ENCODE measurements at regions not wholly inside any gene's neighbourhood (a gene's known extent, or its start where the extent isn't known, plus 50 kb on each side); places are given as distances from the start of the nearest gene placed in this dataset.
A peak's percentile ranks its signal among the peaks of the same experiment; 100 is the strongest.

GRCh38 chr5:158384535-158385481 is 525.9 kb upstream of the CLINT1 start:
- no peaks in the 10 kb centered on the region for H3K9me3 ChIP-seq (replicated peaks; ENCODE audit: control insufficient read depth, low read depth, low read length)
- peak; percentile 40 for DNase-seq
- peaks cover 10% of the 10 kb centered on the region for H3K4me1 ChIP-seq (ENCODE audit: control insufficient read depth, insufficient read depth, low read length)
- no peak overlapping the region for H3K4me3 ChIP-seq (ENCODE audit: low read length)
- no peak overlapping the region for H3K27ac ChIP-seq (ENCODE audit: low read length)
- WGBS (ENCODE audit: insufficient coverage) = no CpG with 5 or more reads among the region's 1 CpG
- no peaks in the 10 kb centered on the region for H3K27me3 ChIP-seq (ENCODE audit: control insufficient read depth, insufficient read depth, low read length)
- H3K36me3 ChIP-seq (ENCODE audit: control insufficient read depth, insufficient read depth, low read length) = no peaks in the 10 kb centered on the region

- H3K27ac ChIP-seq (ENCODE audit: low read length) = no peak overlapping the region
- no peaks in the 10 kb centered on the region for H3K9me3 ChIP-seq (replicated peaks; ENCODE audit: control insufficient read depth, low read depth, low read length)
- no peaks in the 10 kb centered on the region for H3K36me3 ChIP-seq (ENCODE audit: control insufficient read depth, insufficient read depth, low read length)
- no peak overlapping the region for H3K4me3 ChIP-seq (ENCODE audit: low read length)
- H3K27me3 ChIP-seq (ENCODE audit: control insufficient read depth, insufficient read depth, low read length) = no peaks in the 10 kb centered on the region
- no CpG with 5 or more reads among the region's 1 CpG for WGBS (ENCODE audit: insufficient coverage)
- peaks cover 10% of the 10 kb centered on the region for H3K4me1 ChIP-seq (ENCODE audit: control insufficient read depth, insufficient read depth, low read length)
- peak; percentile 21 for DNase-seq
Measured at GRCh38 chr5:158383486-158383885, 524.5 kb upstream of the CLINT1 start.

GRCh38 chr5:158382473-158382872 is 523.5 kb upstream of the CLINT1 start:
- Histone ChIP-seq H3K27ac (ENCODE audit: low read length) (peak overlapping the region; percentile 31), H3K4me1 (ENCODE audit: control insufficient read depth, insufficient read depth, low read length) (peaks cover 10% of the 10 kb centered on the region), H3K36me3 (ENCODE audit: control insufficient read depth, insufficient read depth, low read length) (no peaks in the 10 kb centered on the region), H3K9me3 (replicated peaks; ENCODE audit: control insufficient read depth, low read depth, low read length) (peaks cover 2% of the 10 kb centered on the region), H3K27me3 (ENCODE audit: control insufficient read depth, insufficient read depth, low read length) (no peaks in the 10 kb centered on the region), H3K4me3 (ENCODE audit: low read length) (no peak overlapping the region)
- WGBS (ENCODE audit: insufficient coverage) = 0% methylated on average over 1 of the region's 2 CpGs
- peak; percentile 90 for DNase-seq

- DNase-seq = no peak
- H3K4me1 ChIP-seq (ENCODE audit: control insufficient read depth, insufficient read depth, low read length) = peaks cover 10% of the 10 kb centered on the region
- H3K9me3 ChIP-seq (replicated peaks; ENCODE audit: control insufficient read depth, low read depth, low read length) = peaks cover 2% of the 10 kb centered on the region
Measured at GRCh38 chr5:158381614-158382160, 522.7 kb upstream of the CLINT1 start.

GRCh38 chr5:158380661-158381060 is 521.7 kb upstream of the CLINT1 start:
- H3K4me1 ChIP-seq (ENCODE audit: control insufficient read depth, insufficient read depth, low read length) = peaks cover 10% of the 10 kb centered on the region
- H3K36me3 ChIP-seq (ENCODE audit: control insufficient read depth, insufficient read depth, low read length) = no peaks in the 10 kb centered on the region
- 82% methylated on average over 3 of the region's 5 CpGs for WGBS (ENCODE audit: insufficient coverage)
- no peaks in the 10 kb centered on the region for H3K27me3 ChIP-seq (ENCODE audit: control insufficient read depth, insufficient read depth, low read length)
- H3K27ac ChIP-seq (ENCODE audit: low read length) = no peak overlapping the region
- H3K4me3 ChIP-seq (ENCODE audit: low read length) = no peak overlapping the region
- peaks cover 2% of the 10 kb centered on the region for H3K9me3 ChIP-seq (replicated peaks; ENCODE audit: control insufficient read depth, low read depth, low read length)
- no peak for DNase-seq

More at GRCh38 chr5:158381614-158382160, 522.7 kb upstream of the CLINT1 start:
- Histone ChIP-seq H3K4me3 (ENCODE audit: low read length) (no peak overlapping the region), H3K27ac (ENCODE audit: low read length) (no peak overlapping the region), H3K27me3 (ENCODE audit: control insufficient read depth, insufficient read depth, low read length) (no peaks in the 10 kb centered on the region), H3K36me3 (ENCODE audit: control insufficient read depth, insufficient read depth, low read length) (no peaks in the 10 kb centered on the region)
- WGBS (ENCODE audit: insufficient coverage) = 94% methylated on average over 2 of the region's 4 CpGs

- no peak for DNase-seq
- Histone ChIP-seq H3K27me3 (ENCODE audit: control insufficient read depth, insufficient read depth, low read length) (no peaks in the 10 kb centered on the region), H3K27ac (ENCODE audit: low read length) (no peak overlapping the region), H3K4me3 (ENCODE audit: low read length) (no peak overlapping the region), H3K36me3 (ENCODE audit: control insufficient read depth, insufficient read depth, low read length) (no peaks in the 10 kb centered on the region), H3K9me3 (replicated peaks; ENCODE audit: control insufficient read depth, low read depth, low read length) (peaks cover 2% of the 10 kb centered on the region), H3K4me1 (ENCODE audit: control insufficient read depth, insufficient read depth, low read length) (peaks cover 10% of the 10 kb centered on the region)
- 81% methylated on average over 3 of the region's 4 CpGs for WGBS (ENCODE audit: insufficient coverage)
Measured at GRCh38 chr5:158378931-158379330, 520.0 kb upstream of the CLINT1 start.

GRCh38 chr5:158376679-158377078 is 517.7 kb upstream of the CLINT1 start:
- no peaks in the 10 kb centered on the region for H3K36me3 ChIP-seq (ENCODE audit: control insufficient read depth, insufficient read depth, low read length)
- H3K4me3 ChIP-seq (ENCODE audit: low read length) = no peak overlapping the region
- no peak overlapping the region for H3K27ac ChIP-seq (ENCODE audit: low read length)
- DNase-seq = no peak
- H3K9me3 ChIP-seq (replicated peaks; ENCODE audit: control insufficient read depth, low read depth, low read length) = peaks cover 2% of the 10 kb centered on the region
- no peaks in the 10 kb centered on the region for H3K4me1 ChIP-seq (ENCODE audit: control insufficient read depth, insufficient read depth, low read length)
- no peaks in the 10 kb centered on the region for H3K27me3 ChIP-seq (ENCODE audit: control insufficient read depth, insufficient read depth, low read length)

GRCh38 chr5:158375531-158375930 is 516.6 kb upstream of the CLINT1 start:
- H3K4me1 ChIP-seq (ENCODE audit: control insufficient read depth, insufficient read depth, low read length) = no peaks in the 10 kb centered on the region
- H3K27ac ChIP-seq (ENCODE audit: low read length) = no peak overlapping the region
- no peak overlapping the region for H3K4me3 ChIP-seq (ENCODE audit: low read length)
- H3K36me3 ChIP-seq (ENCODE audit: control insufficient read depth, insufficient read depth, low read length) = no peaks in the 10 kb centered on the region
- WGBS (ENCODE audit: insufficient coverage) = no CpG with 5 or more reads among the region's 3 CpGs
- H3K9me3 ChIP-seq (replicated peaks; ENCODE audit: control insufficient read depth, low read depth, low read length) = peaks cover 2% of the 10 kb centered on the region
- no peak for DNase-seq
- no peaks in the 10 kb centered on the region for H3K27me3 ChIP-seq (ENCODE audit: control insufficient read depth, insufficient read depth, low read length)

- H3K36me3 ChIP-seq (ENCODE audit: control insufficient read depth, insufficient read depth, low read length) = no peaks in the 10 kb centered on the region
- H3K9me3 ChIP-seq (replicated peaks; ENCODE audit: control insufficient read depth, low read depth, low read length) = peaks cover 2% of the 10 kb centered on the region
- no peak overlapping the region for H3K27ac ChIP-seq (ENCODE audit: low read length)
- H3K27me3 ChIP-seq (ENCODE audit: control insufficient read depth, insufficient read depth, low read length) = no peaks in the 10 kb centered on the region
- no peak overlapping the region for H3K4me3 ChIP-seq (ENCODE audit: low read length)
- no CpG with 5 or more reads among the region's 6 CpGs for WGBS (ENCODE audit: insufficient coverage)
- DNase-seq = peak; percentile 9
- H3K4me1 ChIP-seq (ENCODE audit: control insufficient read depth, insufficient read depth, low read length) = no peaks in the 10 kb centered on the region
Measured at GRCh38 chr5:158373608-158374395, 514.9 kb upstream of the CLINT1 start.

GRCh38 chr5:158369241-158369640 is 510.3 kb upstream of the CLINT1 start:
- DNase-seq = peak; percentile 41
- Histone ChIP-seq H3K4me1 (ENCODE audit: control insufficient read depth, insufficient read depth, low read length) (no peaks in the 10 kb centered on the region), H3K4me3 (ENCODE audit: low read length) (no peak overlapping the region), H3K9me3 (replicated peaks; ENCODE audit: control insufficient read depth, low read depth, low read length) (no peaks in the 10 kb centered on the region), H3K27me3 (ENCODE audit: control insufficient read depth, insufficient read depth, low read length) (no peaks in the 10 kb centered on the region), H3K27ac (ENCODE audit: low read length) (no peak overlapping the region), H3K36me3 (ENCODE audit: control insufficient read depth, insufficient read depth, low read length) (no peaks in the 10 kb centered on the region)
- no CpG with 5 or more reads among the region's 4 CpGs for WGBS (ENCODE audit: insufficient coverage)

Measured in muscle of leg (tissue), 3 donors.